Liver (tissue), 1 donor: ENCODE measurements at regions not wholly inside any gene's neighbourhood (a gene's known extent, or its start where the extent isn't known, plus 50 kb on each side); places are given as distances from the start of the nearest gene placed in this dataset.

Experiments
- TAF1 ChIP-seq: conservative IDR thresholded peaks from 2 replicates; pipeline ENCODE4 v1.6.1; 2016; ENCODE audit warnings: antibody characterized with exemption, mild to moderate bottlenecking
- TF ChIP-seq, protein P1 (sequence below): IDR thresholded peaks from 2 replicates; pipeline ENCODE4 v1.6.1; 2016; ENCODE audit warnings: antibody characterized with exemption
- donor health status: healthy.

DNA sequence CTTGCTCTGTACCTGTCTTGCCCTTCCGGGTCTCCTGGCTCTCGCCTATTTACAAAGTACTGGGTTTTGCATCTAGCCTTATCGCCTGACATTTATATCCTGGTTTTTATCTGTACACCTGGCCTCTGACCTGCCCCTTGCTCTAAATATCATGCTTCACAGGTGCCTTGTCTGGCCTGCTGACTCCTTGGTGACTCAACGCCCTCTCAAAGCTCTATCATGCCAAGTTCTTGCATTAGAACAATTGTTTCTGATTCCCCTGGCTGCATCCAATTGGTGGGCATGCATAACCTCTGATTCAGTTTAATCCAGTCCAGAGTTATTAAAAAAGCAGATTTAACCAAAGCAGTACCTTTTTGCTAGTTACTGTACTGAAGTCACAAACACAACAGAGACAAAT, 113.9 kb upstream of the CCDC68 start:
- no peak for TF ChIP-seq TAF1
- TF ChIP-seq, protein P1, sequence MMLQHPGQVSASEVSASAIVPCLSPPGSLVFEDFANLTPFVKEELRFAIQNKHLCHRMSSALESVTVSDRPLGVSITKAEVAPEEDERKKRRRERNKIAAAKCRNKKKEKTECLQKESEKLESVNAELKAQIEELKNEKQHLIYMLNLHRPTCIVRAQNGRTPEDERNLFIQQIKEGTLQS, result no peak
